ENCODE measurements at regions not wholly inside any gene's neighbourhood (a gene's known extent, or its start where the extent isn't known, plus 50 kb on each side); places are given as distances from the start of the nearest gene placed in this dataset.
A peak's percentile ranks its signal among the peaks of the same experiment; 100 is the strongest.

- H2AFZ ChIP-seq (ENCODE audit: low read length), result peak overlapping the region; percentile 91
- H4K20me1 ChIP-seq (ENCODE audit: insufficient read depth, low read length), result no peaks in the 10 kb centered on the region
- CTCF ChIA-PET (ENCODE audit: unreplicated experiment), result interaction anchor here (0.9 kb wide), 1 partner anchor 13 kb away, joined by 5 read pairs; no protein-coding TSS in a partner anchor
- no peaks in the 10 kb centered on the region for H3K9me3 ChIP-seq (ENCODE audit: low read length)
- H3K9me2 ChIP-seq (ENCODE audit: insufficient read depth, low read length), result no peaks in the 10 kb centered on the region
- POLR2A ChIA-PET, result interaction anchor here (0.7 to 8.4 kb wide), 10 partner anchors 8 to 1784 kb away, joined by 3 to 78 read pairs (median 4); no protein-coding TSS in a partner anchor
- H3K79me2 ChIP-seq (ENCODE audit: insufficient read depth, low read depth, low read length), result no peaks in the 10 kb centered on the region
- peak overlapping the region; percentile 60 for H3K4me2 ChIP-seq (ENCODE audit: low read length)
- no TSS peak for BruUV-seq (replicated peaks)
- intact Hi-C loops (cut with micrococcal nuclease; ENCODE audit: unreplicated experiment), result loop anchor here (2.0 kb wide), 2 partner anchors 18 to 36 kb away; no protein-coding TSS in a partner anchor
- H3K4me3 ChIP-seq (ENCODE audit: low read depth, low read length, poor library complexity, severe bottlenecking), result peak overlapping the region; percentile 42
- peak; percentile 84 for DNase-seq (ENCODE audit: low spot score)
- H3K4me1 ChIP-seq (ENCODE audit: insufficient read depth, low read length, poor library complexity, severe bottlenecking), result peaks cover 71% of the 10 kb centered on the region
- TF ChIP-seq CTCF (conservative IDR thresholded peaks at IDR 0.05; ENCODE audit: low read length), result no peak
- TF ChIP-seq EZH2phosphoT487 (IDR thresholded peaks at IDR 0.05; ENCODE audit: borderline replicate concordance, low read depth, low read length), result no peak
- H3K27ac ChIP-seq (ENCODE audit: low read depth, low read length, poor library complexity, severe bottlenecking), result peak overlapping the region; percentile 95
- no peaks in the 10 kb centered on the region for H3K36me3 ChIP-seq (ENCODE audit: insufficient read depth, low read length)
Observed at GRCh38 chr10:33114451-33114952, 156.5 kb upstream of the ITGB1 start.

GRCh38 chr10:33113466-33113865 lies 155.4 kb upstream of the ITGB1 start:
- CTCF ChIA-PET (ENCODE audit: unreplicated experiment), result interaction anchor here (1.0 kb wide), 1 partner anchor 12 kb away, joined by 3 read pairs; no protein-coding TSS in a partner anchor
- no peak for TF ChIP-seq EZH2phosphoT487 (IDR thresholded peaks at IDR 0.05; ENCODE audit: borderline replicate concordance, low read depth, low read length)
- no peak for TF ChIP-seq CTCF (conservative IDR thresholded peaks at IDR 0.05; ENCODE audit: low read length)
- Histone ChIP-seq H3K36me3 (ENCODE audit: insufficient read depth, low read length) (no peaks in the 10 kb centered on the region), H3K9me2 (ENCODE audit: insufficient read depth, low read length) (no peaks in the 10 kb centered on the region), H3K9me3 (ENCODE audit: low read length) (no peaks in the 10 kb centered on the region), H3K4me3 (ENCODE audit: low read depth, low read length, poor library complexity, severe bottlenecking) (peak overlapping the region; percentile 42), H4K20me1 (ENCODE audit: insufficient read depth, low read length) (no peaks in the 10 kb centered on the region), H2AFZ (ENCODE audit: low read length) (peak overlapping the region; percentile 91; the same call in 1 of the 2 replicates), H3K4me1 (ENCODE audit: insufficient read depth, low read length, poor library complexity, severe bottlenecking) (peaks cover 79% of the 10 kb centered on the region), H3K27ac (ENCODE audit: low read depth, low read length, poor library complexity, severe bottlenecking) (peak overlapping the region; percentile 95), H3K79me2 (ENCODE audit: insufficient read depth, low read depth, low read length) (no peaks in the 10 kb centered on the region), H3K4me2 (ENCODE audit: low read length) (peak overlapping the region; percentile 60)
- POLR2A ChIA-PET, result interaction anchor here (0.7 to 8.4 kb wide), 7 partner anchors 10 to 1926 kb away, joined by 3 to 78 read pairs (median 3); no protein-coding TSS in a partner anchor
- DNase-seq (ENCODE audit: low spot score), result no peak
- intact Hi-C loops (cut with micrococcal nuclease; ENCODE audit: unreplicated experiment), result no loop called here
- BruUV-seq (replicated peaks), result no TSS peak

Measured in OCI-LY7 (cell line).